HCT116 (cell line): ENCODE measurements at regions not wholly inside any gene's neighbourhood (a gene's known extent, or its start where the extent isn't known, plus 50 kb on each side); places are given as distances from the start of the nearest gene placed in this dataset.

Source experiments
- ATAC-seq: fragments of 200-7000 bp; cut with Tn5 transposase; 2 replicates; pipeline ENCODE4 v1.9.1; 2020; ENCODE audit warnings: mild to moderate bottlenecking, moderate library complexity
- BruUV-seq: library from RNA; stranded (reverse); fragments of 400-500 nt; replicated peaks from 2 replicates; lab custom pipeline; 2021; lab: Mats Ljungman, UMichigan
- CTCF ChIA-PET: fragments of 300-600 bp; sonication (Branson Sonifier 250); formaldehyde crosslinking; loops from one replicate; lab custom pipeline; 2021; ENCODE audit warnings: antibody characterized with exemption; lab: Charles Lee
- POLR2A ChIA-PET: fragments of 300-600, 350-600 bp; sonication (Branson Sonifier 250); formaldehyde crosslinking; loops from one replicate; lab custom pipeline; 2021; ENCODE audit warnings: antibody characterized with exemption; lab: Charles Lee
- RAD21 ChIA-PET, 2 experiments: fragments of 300-600 bp; sonication (Branson Sonifier 250); formaldehyde crosslinking; loops; one replicate each; lab custom pipeline; 2023; ENCODE audit warnings: low total read pairs in 2 of 2; ENCODE audit not compliant: uncharacterized antibody in 2 of 2, unreplicated experiment in 2 of 2, low non-redundant PET in 1 of 2; lab: Charles Lee
- DNase-seq: peaks from one replicate; pipeline ENCODE4 v3.0.0-alpha.2; 2010; ENCODE audit warnings: low read depth, low spot score
- H2AFZ ChIP-seq: fragments of 200-600 bp; shearing (Covaris generic), sonication (generic); 2 replicates; pipeline ENCODE4 v1.6.1; 2017; ENCODE audit warnings: low read depth, mixed run types, mixed read lengths, antibody characterized with exemption, low read length; ENCODE audit not compliant: poor library complexity, severe bottlenecking
- H3K27ac ChIP-seq: 2 replicates; pipeline ENCODE4 v1.5.1; 2012; ENCODE audit warnings: low read depth, low read length
- H3K27me3 ChIP-seq: fragments of 200-600 bp; sonication (generic); 2 replicates; pipeline ENCODE4 v1.6.1; 2016; ENCODE audit warnings: mixed run types, low read length, mixed read lengths; ENCODE audit not compliant: insufficient read depth
- H3K36me3 ChIP-seq, 2 experiments: fragments of 200-500 bp in 1 of 2; fragments of 200-600 bp in 1 of 2; sonication (Bioruptor generic) in 1 of 2; sonication (generic) in 1 of 2; 2 replicates each; pipeline versions ENCODE4 v1.5.1 to v1.6.1; 2014 to 2016; ENCODE audit warnings: low read length in 2 of 2, inconsistent platforms in 1 of 2, mixed read lengths in 1 of 2, mixed run types in 1 of 2; ENCODE audit not compliant: insufficient read depth in 2 of 2, control insufficient read depth in 1 of 2
- H3K4me1 ChIP-seq, 2 experiments: fragments of 200-600 bp in 1 of 2; sonication (generic) in 1 of 2; 2 replicates each; pipeline versions ENCODE4 v1.5.1 to v1.6.1; 2012 to 2017; ENCODE audit warnings: low read length in 2 of 2, inconsistent platforms in 1 of 2, mild to moderate bottlenecking in 1 of 2, mixed read lengths in 1 of 2, mixed run types in 1 of 2, moderate library complexity in 1 of 2; ENCODE audit not compliant: insufficient read depth in 2 of 2, control insufficient read depth in 1 of 2
- H3K4me2 ChIP-seq: fragments of 200-600 bp; sonication (generic); 2 replicates; pipeline ENCODE4 v1.6.1; 2017; ENCODE audit warnings: mixed run types, low read length, mixed read lengths
- H3K4me3 ChIP-seq, 2 experiments: fragments of 200-600 bp in 1 of 2; sonication (generic) in 1 of 2; replicated peaks in 1 of 2; 2 replicates each; pipeline ENCODE4 v1.5.1; 2011 to 2016; ENCODE audit warnings: low read length in 2 of 2, control low read depth in 1 of 2, low read depth in 1 of 2, mild to moderate bottlenecking in 1 of 2, mixed read lengths in 1 of 2, mixed run types in 1 of 2
- H3K79me2 ChIP-seq: fragments of 200-600 bp; sonication (generic); 2 replicates; pipeline ENCODE4 v1.6.1; 2017; ENCODE audit warnings: mild to moderate bottlenecking, mixed run types, low read length, moderate library complexity, mixed read lengths; ENCODE audit not compliant: insufficient read depth
- H3K9ac ChIP-seq: fragments of 200-600 bp; sonication (generic); 2 replicates; pipeline ENCODE4 v1.6.1; 2016; ENCODE audit warnings: low read length, mixed read lengths
- H3K9me2 ChIP-seq: fragments of 200-600 bp; sonication (generic), shearing (Covaris generic); 2 replicates; pipeline ENCODE4 v1.6.1; 2017; ENCODE audit warnings: mixed run types, mild to moderate bottlenecking, moderate library complexity; ENCODE audit not compliant: insufficient read depth
- H3K9me3 ChIP-seq, 2 experiments: fragments of 200-500 bp in 1 of 2; fragments of 200-600 bp in 1 of 2; sonication (Bioruptor generic) in 1 of 2; sonication (generic) in 1 of 2; 2 replicates each; pipeline ENCODE4 v1.6.1; 2014 to 2017; ENCODE audit warnings: low read length in 2 of 2, mixed read lengths in 2 of 2, inconsistent platforms in 1 of 2, low read depth in 1 of 2, mild to moderate bottlenecking in 1 of 2, mixed run types in 1 of 2, moderate library complexity in 1 of 2; ENCODE audit not compliant: control insufficient read depth in 1 of 2, insufficient read depth in 1 of 2
- H4K20me1 ChIP-seq: fragments of 200-600 bp; sonication (generic), shearing (Covaris generic); 2 replicates; pipeline ENCODE4 v1.6.1; 2017; ENCODE audit warnings: mixed run types, mild to moderate bottlenecking, moderate library complexity; ENCODE audit not compliant: insufficient read depth
- CBX3 ChIP-seq: IDR thresholded peaks from 2 replicates; pipeline ENCODE4 v1.6.1; 2012; ENCODE audit warnings: low read depth
- CEBPB ChIP-seq: IDR thresholded peaks from 2 replicates; pipeline ENCODE4 v1.6.1; 2012; ENCODE audit warnings: low read depth
- ELF1 ChIP-seq: IDR thresholded peaks from 2 replicates; pipeline ENCODE4 v1.6.1; 2012; ENCODE audit warnings: low read depth, borderline replicate concordance
- EZH2phosphoT487 ChIP-seq: fragments of 200-600 bp; IDR thresholded peaks from 2 replicates; pipeline ENCODE4 v1.6.1; 2018; ENCODE audit warnings: antibody characterized with exemption, borderline replicate concordance
- FOSL1 ChIP-seq: IDR thresholded peaks from 2 replicates; pipeline ENCODE4 v1.6.1; 2012; ENCODE audit warnings: low read depth
- JUND ChIP-seq: IDR thresholded peaks from 2 replicates; pipeline ENCODE4 v1.6.1; 2012
- POLR2A ChIP-seq: IDR thresholded peaks from 2 replicates; pipeline ENCODE4 v1.7.0; 2011; ENCODE audit warnings: borderline replicate concordance; ENCODE audit not compliant: insufficient read depth, insufficient read length; ENCODE audit errors: extremely low read depth
- POLR2AphosphoS5 ChIP-seq: IDR thresholded peaks from 2 replicates; pipeline ENCODE4 v1.6.1; 2011; ENCODE audit warnings: mild to moderate bottlenecking, low read depth, low read length, moderate library complexity
- SIN3A ChIP-seq: IDR thresholded peaks from 2 replicates; pipeline ENCODE4 v1.6.1; 2012; ENCODE audit warnings: low read depth
- SP1 ChIP-seq: IDR thresholded peaks from 2 replicates; pipeline ENCODE4 v1.6.1; 2012; ENCODE audit warnings: low read depth
- SRF ChIP-seq: IDR thresholded peaks from 2 replicates; pipeline ENCODE4 v1.6.1; 2012; ENCODE audit warnings: low read depth
- YY1 ChIP-seq: IDR thresholded peaks from 2 replicates; pipeline ENCODE4 v1.6.1; 2011; ENCODE audit warnings: low read length, low read depth, moderate library complexity, mild to moderate bottlenecking; ENCODE audit not compliant: insufficient replicate concordance; ENCODE audit errors: extremely low read depth
- ZFX ChIP-seq: fragments of 450-650 bp; IDR thresholded peaks from 2 replicates; pipeline ENCODE4 v1.6.1; 2017
- ZNF274 ChIP-seq: fragments of 200-500 bp; sonication (Bioruptor generic); IDR thresholded peaks from 2 replicates; pipeline ENCODE4 v1.6.1; 2014; ENCODE audit warnings: mild to moderate bottlenecking, low read depth, low read length, inconsistent platforms
- intact Hi-C: fragments of 100-400 bp; cut with micrococcal nuclease; formaldehyde crosslinking; loops from 2 replicates; pipeline ENCODE4 v1.10.0; 2022
- TF ChIP-seq, protein P1 (sequence below), 3 experiments: fragments of 200-600 bp in 1 of 3; sonication (generic) in 1 of 3; IDR thresholded peaks in 2 of 3; conservative IDR thresholded peaks in 1 of 3; 2 replicates each; pipeline ENCODE4 v1.5.1; 2012 to 2017; ENCODE audit warnings: low read depth in 2 of 3, low read length in 2 of 3, antibody characterized with exemption in 1 of 3, borderline replicate concordance in 1 of 3, control low read depth in 1 of 3, mild to moderate bottlenecking in 1 of 3, mixed read lengths in 1 of 3, mixed run types in 1 of 3, moderate library complexity in 1 of 3; ENCODE audit not compliant: insufficient read depth in 1 of 3
- TF ChIP-seq, protein P2 (sequence below): IDR thresholded peaks from 2 replicates; pipeline ENCODE4 v1.6.1; 2012; ENCODE audit warnings: low read depth
- TF ChIP-seq, protein P3 (sequence below): IDR thresholded peaks from 2 replicates; pipeline ENCODE4 v1.6.1; 2012
- TF ChIP-seq, protein P4 (sequence below): IDR thresholded peaks from 2 replicates; pipeline ENCODE4 v1.6.1; 2012

DNA sequence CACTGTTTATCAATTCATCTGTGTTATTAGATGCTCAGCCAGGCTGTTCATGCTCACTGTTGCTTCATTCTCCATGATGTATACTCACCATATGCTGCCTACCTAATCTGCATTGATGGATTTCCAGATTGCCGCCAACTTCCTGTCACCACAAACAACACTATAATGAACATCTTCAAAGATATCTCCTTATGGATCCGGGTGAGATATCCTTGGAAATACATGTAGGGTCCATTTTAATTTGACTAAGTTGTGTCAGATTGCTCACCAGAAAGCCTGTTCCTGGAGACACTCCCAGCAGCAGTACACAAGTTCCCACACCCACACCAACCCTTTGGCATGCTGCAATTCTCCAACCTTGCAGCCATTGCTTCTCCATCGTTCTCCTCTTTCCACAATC is 547.5 kb upstream of the TNP1 start:
- ChIA-PET POLR2A (no interaction called here), RAD21 (no interaction called here)

More for the DNA sequence above, 547.5 kb upstream of the TNP1 start:
- Histone ChIP-seq H3K36me3 (no peaks in the 10 kb centered on the region), H3K4me2 (no peak overlapping the region), H3K9me2 (no peaks in the 10 kb centered on the region), H3K9ac (no peak overlapping the region), H3K79me2 (no peaks in the 10 kb centered on the region), H4K20me1 (no peaks in the 10 kb centered on the region), H3K9me3 (no peaks in the 10 kb centered on the region), H3K27me3 (peaks cover 42% of the 10 kb centered on the region), H3K4me1 (no peaks in the 10 kb centered on the region; a peak in 1 of 4 replicates), H3K27ac (no peak overlapping the region), H2AFZ (no peak overlapping the region), H3K4me3 (no peak overlapping the region)
- BruUV-seq = no TSS peak
- CTCF ChIA-PET = no interaction called here
- ATAC-seq = no peak
- TF ChIP-seq JUND (no peak), POLR2A (no peak), CBX3 (no peak), ZNF274 (no peak), CEBPB (no peak), YY1 (no peak), ELF1 (no peak), SIN3A (no peak), SRF (no peak), SP1 (no peak), ZFX (no peak), POLR2AphosphoS5 (no peak), FOSL1 (no peak), EZH2phosphoT487 (no peak)
- TF ChIP-seq, protein P1, sequence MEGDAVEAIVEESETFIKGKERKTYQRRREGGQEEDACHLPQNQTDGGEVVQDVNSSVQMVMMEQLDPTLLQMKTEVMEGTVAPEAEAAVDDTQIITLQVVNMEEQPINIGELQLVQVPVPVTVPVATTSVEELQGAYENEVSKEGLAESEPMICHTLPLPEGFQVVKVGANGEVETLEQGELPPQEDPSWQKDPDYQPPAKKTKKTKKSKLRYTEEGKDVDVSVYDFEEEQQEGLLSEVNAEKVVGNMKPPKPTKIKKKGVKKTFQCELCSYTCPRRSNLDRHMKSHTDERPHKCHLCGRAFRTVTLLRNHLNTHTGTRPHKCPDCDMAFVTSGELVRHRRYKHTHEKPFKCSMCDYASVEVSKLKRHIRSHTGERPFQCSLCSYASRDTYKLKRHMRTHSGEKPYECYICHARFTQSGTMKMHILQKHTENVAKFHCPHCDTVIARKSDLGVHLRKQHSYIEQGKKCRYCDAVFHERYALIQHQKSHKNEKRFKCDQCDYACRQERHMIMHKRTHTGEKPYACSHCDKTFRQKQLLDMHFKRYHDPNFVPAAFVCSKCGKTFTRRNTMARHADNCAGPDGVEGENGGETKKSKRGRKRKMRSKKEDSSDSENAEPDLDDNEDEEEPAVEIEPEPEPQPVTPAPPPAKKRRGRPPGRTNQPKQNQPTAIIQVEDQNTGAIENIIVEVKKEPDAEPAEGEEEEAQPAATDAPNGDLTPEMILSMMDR (IDR thresholded peaks at IDR 0.05 in 2 of 3, conservative IDR thresholded peaks at IDR 0.05 in 1 of 3; ENCODE audit: borderline replicate concordance in 1 of 3, insufficient read depth in 1 of 3, low read depth in 2 of 3, low read length in 2 of 3) = no peak
- TF ChIP-seq, protein P2, sequence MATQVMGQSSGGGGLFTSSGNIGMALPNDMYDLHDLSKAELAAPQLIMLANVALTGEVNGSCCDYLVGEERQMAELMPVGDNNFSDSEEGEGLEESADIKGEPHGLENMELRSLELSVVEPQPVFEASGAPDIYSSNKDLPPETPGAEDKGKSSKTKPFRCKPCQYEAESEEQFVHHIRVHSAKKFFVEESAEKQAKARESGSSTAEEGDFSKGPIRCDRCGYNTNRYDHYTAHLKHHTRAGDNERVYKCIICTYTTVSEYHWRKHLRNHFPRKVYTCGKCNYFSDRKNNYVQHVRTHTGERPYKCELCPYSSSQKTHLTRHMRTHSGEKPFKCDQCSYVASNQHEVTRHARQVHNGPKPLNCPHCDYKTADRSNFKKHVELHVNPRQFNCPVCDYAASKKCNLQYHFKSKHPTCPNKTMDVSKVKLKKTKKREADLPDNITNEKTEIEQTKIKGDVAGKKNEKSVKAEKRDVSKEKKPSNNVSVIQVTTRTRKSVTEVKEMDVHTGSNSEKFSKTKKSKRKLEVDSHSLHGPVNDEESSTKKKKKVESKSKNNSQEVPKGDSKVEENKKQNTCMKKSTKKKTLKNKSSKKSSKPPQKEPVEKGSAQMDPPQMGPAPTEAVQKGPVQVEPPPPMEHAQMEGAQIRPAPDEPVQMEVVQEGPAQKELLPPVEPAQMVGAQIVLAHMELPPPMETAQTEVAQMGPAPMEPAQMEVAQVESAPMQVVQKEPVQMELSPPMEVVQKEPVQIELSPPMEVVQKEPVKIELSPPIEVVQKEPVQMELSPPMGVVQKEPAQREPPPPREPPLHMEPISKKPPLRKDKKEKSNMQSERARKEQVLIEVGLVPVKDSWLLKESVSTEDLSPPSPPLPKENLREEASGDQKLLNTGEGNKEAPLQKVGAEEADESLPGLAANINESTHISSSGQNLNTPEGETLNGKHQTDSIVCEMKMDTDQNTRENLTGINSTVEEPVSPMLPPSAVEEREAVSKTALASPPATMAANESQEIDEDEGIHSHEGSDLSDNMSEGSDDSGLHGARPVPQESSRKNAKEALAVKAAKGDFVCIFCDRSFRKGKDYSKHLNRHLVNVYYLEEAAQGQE = no peak
- TF ChIP-seq, protein P3, sequence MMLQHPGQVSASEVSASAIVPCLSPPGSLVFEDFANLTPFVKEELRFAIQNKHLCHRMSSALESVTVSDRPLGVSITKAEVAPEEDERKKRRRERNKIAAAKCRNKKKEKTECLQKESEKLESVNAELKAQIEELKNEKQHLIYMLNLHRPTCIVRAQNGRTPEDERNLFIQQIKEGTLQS = no peak
- TF ChIP-seq, protein P4, sequence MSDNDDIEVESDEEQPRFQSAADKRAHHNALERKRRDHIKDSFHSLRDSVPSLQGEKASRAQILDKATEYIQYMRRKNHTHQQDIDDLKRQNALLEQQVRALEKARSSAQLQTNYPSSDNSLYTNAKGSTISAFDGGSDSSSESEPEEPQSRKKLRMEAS = no peak
- intact Hi-C loops = no loop called here
- DNase-seq = no peak
